ENCODE measurements at regions not wholly inside any gene's neighbourhood (a gene's known extent, or its start where the extent isn't known, plus 50 kb on each side); places are given as distances from the start of the nearest gene placed in this dataset.

DNA sequence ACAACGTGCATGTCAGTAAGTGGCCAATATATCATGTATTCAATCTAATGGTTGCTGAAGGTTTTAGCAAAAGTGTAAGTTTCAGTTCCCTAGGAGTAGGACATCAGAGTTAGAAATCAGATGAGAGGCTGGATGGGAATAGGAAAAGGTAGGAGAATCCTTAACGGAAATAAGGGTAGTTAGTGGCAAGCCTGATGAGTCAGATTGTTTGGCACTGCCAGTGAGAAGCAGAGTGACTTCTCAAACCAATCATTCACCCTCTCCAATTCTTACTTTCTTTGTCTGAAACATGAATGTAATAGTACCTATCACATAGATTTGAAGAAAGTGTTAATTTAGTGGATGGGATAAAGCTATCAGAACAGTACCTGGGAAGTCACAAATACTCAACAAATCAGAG lies 894.0 kb downstream of the NTRK3 start:
- no peaks in the 10 kb centered on the region for H3K9me3 ChIP-seq
- DNase-seq (no peak), ATAC-seq (no peak)
- no peak overlapping the region for H3K27ac ChIP-seq
- TF ChIP-seq, protein P1, sequence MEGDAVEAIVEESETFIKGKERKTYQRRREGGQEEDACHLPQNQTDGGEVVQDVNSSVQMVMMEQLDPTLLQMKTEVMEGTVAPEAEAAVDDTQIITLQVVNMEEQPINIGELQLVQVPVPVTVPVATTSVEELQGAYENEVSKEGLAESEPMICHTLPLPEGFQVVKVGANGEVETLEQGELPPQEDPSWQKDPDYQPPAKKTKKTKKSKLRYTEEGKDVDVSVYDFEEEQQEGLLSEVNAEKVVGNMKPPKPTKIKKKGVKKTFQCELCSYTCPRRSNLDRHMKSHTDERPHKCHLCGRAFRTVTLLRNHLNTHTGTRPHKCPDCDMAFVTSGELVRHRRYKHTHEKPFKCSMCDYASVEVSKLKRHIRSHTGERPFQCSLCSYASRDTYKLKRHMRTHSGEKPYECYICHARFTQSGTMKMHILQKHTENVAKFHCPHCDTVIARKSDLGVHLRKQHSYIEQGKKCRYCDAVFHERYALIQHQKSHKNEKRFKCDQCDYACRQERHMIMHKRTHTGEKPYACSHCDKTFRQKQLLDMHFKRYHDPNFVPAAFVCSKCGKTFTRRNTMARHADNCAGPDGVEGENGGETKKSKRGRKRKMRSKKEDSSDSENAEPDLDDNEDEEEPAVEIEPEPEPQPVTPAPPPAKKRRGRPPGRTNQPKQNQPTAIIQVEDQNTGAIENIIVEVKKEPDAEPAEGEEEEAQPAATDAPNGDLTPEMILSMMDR (IDR thresholded peaks at IDR 0.05), result no peak
- H3K27me3 ChIP-seq, result no peaks in the 10 kb centered on the region
- H3K4me1 ChIP-seq, result no peaks in the 10 kb centered on the region
- H3K36me3 ChIP-seq, result no peaks in the 10 kb centered on the region
- intact Hi-C loops (cut with DNase I), result no loop called here
- H3K4me3 ChIP-seq, result no peak overlapping the region

DNA sequence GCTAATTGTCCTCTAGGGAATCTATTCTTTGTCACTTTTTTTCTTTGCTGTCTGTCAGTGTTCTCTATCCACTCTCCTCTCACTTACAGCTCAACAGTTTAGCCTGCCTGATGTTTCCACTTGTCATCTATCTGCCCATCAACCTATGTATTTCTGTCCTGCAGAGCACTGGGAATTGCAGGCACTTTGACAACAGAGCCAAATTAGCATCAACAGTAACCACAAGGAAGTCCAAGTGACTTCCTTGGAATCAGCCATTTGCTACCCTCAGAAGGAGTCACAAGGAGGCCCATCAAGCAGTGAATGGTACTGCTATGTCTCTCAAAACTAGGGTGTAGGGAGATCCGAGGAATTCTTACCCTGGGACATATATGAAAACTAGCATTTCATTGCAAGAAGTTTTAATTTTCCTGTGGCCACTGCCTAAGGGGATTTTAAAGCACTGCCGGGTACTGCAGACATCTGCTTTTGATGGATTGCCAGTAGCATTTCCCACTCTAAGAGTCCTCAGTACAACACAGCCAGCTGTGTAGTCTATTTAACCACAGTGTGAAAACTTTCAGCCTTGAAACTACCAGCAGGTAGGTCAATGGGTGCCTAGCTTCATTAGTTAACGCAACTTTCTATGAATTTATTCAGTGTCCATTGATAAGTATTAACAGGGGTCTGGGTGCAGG lies 898.8 kb downstream of the NTRK3 start:
- no peak for DNase-seq
- Histone ChIP-seq H3K27me3 (no peaks in the 10 kb centered on the region), H3K27ac (no peak overlapping the region), H3K36me3 (no peaks in the 10 kb centered on the region), H3K4me1 (no peaks in the 10 kb centered on the region), H3K9me3 (no peaks in the 10 kb centered on the region), H3K4me3 (no peak overlapping the region)
- TF ChIP-seq, protein P1 (IDR thresholded peaks at IDR 0.05), result no peak
- no peak for ATAC-seq
- intact Hi-C loops (cut with DNase I), result no loop called here

DNA sequence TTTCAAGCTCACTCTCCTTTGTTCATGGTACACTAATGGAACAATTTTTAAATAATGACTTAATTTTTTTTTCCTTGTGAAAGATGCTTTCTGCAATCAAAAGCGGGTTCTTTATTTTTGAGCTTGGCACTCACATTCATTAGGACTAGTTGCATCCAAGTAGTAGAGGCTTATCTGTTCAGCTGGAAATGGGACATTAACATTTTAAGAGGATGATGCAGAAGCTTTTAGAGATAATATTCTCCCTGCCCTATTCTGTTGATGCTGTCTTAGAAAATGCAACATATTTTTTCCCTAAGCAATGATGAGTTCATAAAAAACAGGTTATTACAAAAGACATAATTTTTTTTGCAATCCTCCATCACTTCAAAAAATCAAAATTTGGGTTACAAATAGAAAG lies 900.6 kb downstream of the NTRK3 start:
- H3K27me3 ChIP-seq, result no peaks in the 10 kb centered on the region
- DNase-seq (no peak), ATAC-seq (no peak)
- H3K27ac ChIP-seq, result no peak overlapping the region
- no peak overlapping the region for H3K4me3 ChIP-seq
- H3K4me1 ChIP-seq, result no peaks in the 10 kb centered on the region
- H3K36me3 ChIP-seq, result no peaks in the 10 kb centered on the region
- intact Hi-C loops (cut with DNase I), result no loop called here
- no peaks in the 10 kb centered on the region for H3K9me3 ChIP-seq
- TF ChIP-seq, protein P1 (IDR thresholded peaks at IDR 0.05), result no peak

DNA sequence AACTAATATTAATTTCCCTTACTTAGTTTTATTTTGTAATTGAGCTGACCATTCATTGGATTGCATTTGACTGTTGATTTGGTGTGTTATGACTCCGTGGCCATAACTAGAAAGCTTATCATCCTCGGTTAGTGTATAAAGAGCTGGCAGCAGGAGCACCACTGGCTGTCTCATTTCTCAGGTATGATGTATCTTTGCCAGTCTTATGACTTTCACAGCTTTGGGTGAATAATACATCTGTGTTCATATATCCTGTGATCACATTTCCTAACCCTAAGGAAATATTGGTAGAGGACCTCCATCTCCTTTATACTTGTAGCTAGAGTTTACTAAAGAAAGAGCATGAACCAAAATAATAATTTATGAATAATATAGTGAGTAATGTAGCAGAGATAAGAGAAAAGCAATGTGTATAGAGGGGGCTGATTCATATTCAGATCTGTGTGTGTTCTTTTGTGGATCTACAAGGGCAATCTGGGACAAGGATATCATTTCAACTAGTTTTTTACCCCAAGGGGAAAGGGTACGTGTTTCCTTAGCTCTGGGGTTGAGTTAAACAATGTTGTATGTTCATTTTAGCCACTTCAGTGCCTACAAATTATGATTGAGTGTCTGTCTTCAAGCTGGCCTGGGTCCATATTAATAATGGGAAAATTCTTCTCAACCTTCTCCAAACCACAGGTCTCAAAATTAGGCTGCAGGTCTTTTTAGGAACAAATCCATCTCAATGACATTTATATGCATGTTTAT lies 901.7 kb downstream of the NTRK3 start:
- Histone ChIP-seq H3K27me3 (no peaks in the 10 kb centered on the region), H3K9me3 (no peaks in the 10 kb centered on the region), H3K27ac (no peak overlapping the region), H3K4me3 (no peak overlapping the region), H3K36me3 (no peaks in the 10 kb centered on the region), H3K4me1 (no peaks in the 10 kb centered on the region)
- intact Hi-C loops (cut with DNase I), result no loop called here
- no peak for DNase-seq
- ATAC-seq, result no peak
- TF ChIP-seq, protein P1 (IDR thresholded peaks at IDR 0.05), result no peak

DNA sequence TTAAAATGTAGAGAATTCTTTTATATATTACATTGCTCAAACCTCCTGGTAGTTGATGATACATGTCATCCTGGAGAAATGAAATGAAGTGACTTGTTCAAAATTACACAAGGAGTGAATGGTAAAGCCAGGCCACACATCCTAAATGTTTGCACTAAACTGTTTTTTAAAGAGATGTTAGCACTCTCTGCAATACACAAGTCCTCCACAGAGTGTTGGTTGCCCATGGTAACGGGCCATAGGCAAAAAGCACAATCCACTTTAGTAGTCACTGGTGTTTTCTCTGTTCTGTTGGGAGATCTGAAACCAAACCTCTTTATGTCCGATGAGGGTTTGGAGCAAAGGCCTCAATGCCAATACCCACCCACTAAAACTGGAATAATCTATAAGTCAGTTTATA lies 907.4 kb downstream of the NTRK3 start:
- intact Hi-C loops (cut with DNase I), result no loop called here
- TF ChIP-seq, protein P1 (IDR thresholded peaks at IDR 0.05), result no peak
- no peaks in the 10 kb centered on the region for H3K36me3 ChIP-seq
- H3K27me3 ChIP-seq, result no peaks in the 10 kb centered on the region
- no peaks in the 10 kb centered on the region for H3K9me3 ChIP-seq
- H3K4me3 ChIP-seq, result no peak overlapping the region
- DNase-seq, result no peak
- no peaks in the 10 kb centered on the region for H3K4me1 ChIP-seq
- no peak overlapping the region for H3K27ac ChIP-seq
- no peak for ATAC-seq
